Stomach (tissue), 8 donors: ENCODE measurements at regions not wholly inside any gene's neighbourhood (a gene's known extent, or its start where the extent isn't known, plus 50 kb on each side); places are given as distances from the start of the nearest gene placed in this dataset.

Source experiments
- DNase-seq, 2 donors: peaks; one replicate each; pipeline versions ENCODE4 v3.0.0 to v3.0.0-alpha.2; 2013 to 2019
- H3K27ac ChIP-seq, 5 donors: fragments of 200-600 bp in 4 of 5; sonication (generic) in 4 of 5; one replicate each; pipeline ENCODE4 v1.5.1; 2013 to 2019; ENCODE audit warnings: mild to moderate bottlenecking in 1 of 5, moderate library complexity in 1 of 5
- H3K27me3 ChIP-seq, 3 donors: fragments of 200-600 bp; sonication (generic); one replicate each; pipeline ENCODE4 v1.5.1; 2017 to 2019; ENCODE audit warnings: mixed run types in 1 of 3
- H3K36me3 ChIP-seq, 4 donors: fragments of 200-600 bp; sonication (generic); 1 replicate in 3 of 4; 2 replicates in 1 of 4; pipeline ENCODE4 v1.5.1; 2016 to 2019
- H3K4me1 ChIP-seq, 4 donors: fragments of 200-600 bp; sonication (generic); one replicate each; pipeline ENCODE4 v1.5.1; 2016 to 2019
- H3K4me3 ChIP-seq, 4 donors: fragments of 200-600 bp; sonication (generic) in 3 of 4; one replicate each; pipeline ENCODE4 v1.5.1; 2016 to 2019; ENCODE audit warnings: mild to moderate bottlenecking in 1 of 4
- H3K9me3 ChIP-seq, 4 donors: fragments of 200-600 bp; sonication (generic); one replicate each; pipeline ENCODE4 v1.5.1; 2016 to 2019
- EP300 ChIP-seq: sonication (generic); formaldehyde crosslinking; IDR thresholded peaks from one replicate; pipeline ENCODE4 v1.6.1; 2017; ENCODE audit warnings: antibody characterized with exemption
- POLR2A ChIP-seq, 4 donors: fragments of 450-650 bp; IDR thresholded peaks; one replicate each; pipeline ENCODE4 v1.6.1; 2016; ENCODE audit warnings: antibody characterized with exemption in 4 of 4, control low read depth in 2 of 4, mild to moderate bottlenecking in 1 of 4, moderate library complexity in 1 of 4
- POLR2AphosphoS5 ChIP-seq, 3 donors: sonication (generic); formaldehyde crosslinking; IDR thresholded peaks; one replicate each; pipeline ENCODE4 v1.6.1; 2016; ENCODE audit warnings: antibody characterized with exemption in 3 of 3
- WGBS, 5 donors: extraction: QIAGEN DNeasy Blood & Tissue Kit in 3 of 5; methylation state at CpG; one replicate each; pipeline versions ENCODE4 v1.1.5 to v1.1.7; 2013 to 2018; 5-methylcytosine and 5-hydroxymethylcytosine counted together
- intact Hi-C: fragments of 100-400 bp; cut with DNase I; formaldehyde crosslinking; loops from one replicate; pipeline ENCODE4 v1.15.1; 2023; ENCODE audit warnings: low total_unique reads
- TF ChIP-seq, protein P1 (sequence below), 7 experiments: fragments of 450-650 bp in 4 of 7; fragments of 200-600 bp in 3 of 7; sonication (generic) in 3 of 7; IDR thresholded peaks; one replicate each; pipeline ENCODE4 v1.5.1; 2016 to 2019; ENCODE audit warnings: antibody characterized with exemption in 7 of 7, control low read depth in 2 of 7, mild to moderate bottlenecking in 1 of 7
- donor health status: healthy with polysubstance abuse.
- donor health status: Bipolar disorder and iron deficiency.
- donor health status: healthy.

DNA sequence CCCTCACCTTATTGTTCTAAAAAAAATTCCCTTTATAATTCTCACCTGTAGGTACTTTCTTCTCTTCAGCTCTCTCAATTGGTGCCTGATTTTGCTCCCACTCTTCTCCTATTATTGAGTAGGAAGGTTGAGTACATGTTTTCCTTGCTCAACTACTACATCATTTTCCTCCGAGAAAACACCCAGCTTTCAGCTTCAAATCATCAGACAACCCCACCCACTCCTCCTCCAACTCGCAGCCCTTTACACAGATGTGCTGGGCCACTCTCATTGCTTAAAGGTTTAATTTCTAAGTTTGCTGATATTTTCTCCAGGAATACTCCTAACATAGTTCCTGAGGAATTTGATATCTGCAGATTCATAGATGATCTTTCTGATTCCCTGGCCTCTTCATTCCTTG lies 734.4 kb upstream of the ZEB2 start:
- Histone ChIP-seq H3K4me3 (no peak overlapping the region), H3K4me1 (peaks cover 0 to 7% (median 0%) of the 10 kb centered on the region in 4 donors), H3K9me3 (no peaks in the 10 kb centered on the region), H3K27me3 (no peaks in the 10 kb centered on the region), H3K36me3 (no peaks in the 10 kb centered on the region), H3K27ac (peak overlapping the region in 1 of 5 donors; percentile 37)
- no peak for DNase-seq
- intact Hi-C loops, result no loop called here
- TF ChIP-seq, protein P1, sequence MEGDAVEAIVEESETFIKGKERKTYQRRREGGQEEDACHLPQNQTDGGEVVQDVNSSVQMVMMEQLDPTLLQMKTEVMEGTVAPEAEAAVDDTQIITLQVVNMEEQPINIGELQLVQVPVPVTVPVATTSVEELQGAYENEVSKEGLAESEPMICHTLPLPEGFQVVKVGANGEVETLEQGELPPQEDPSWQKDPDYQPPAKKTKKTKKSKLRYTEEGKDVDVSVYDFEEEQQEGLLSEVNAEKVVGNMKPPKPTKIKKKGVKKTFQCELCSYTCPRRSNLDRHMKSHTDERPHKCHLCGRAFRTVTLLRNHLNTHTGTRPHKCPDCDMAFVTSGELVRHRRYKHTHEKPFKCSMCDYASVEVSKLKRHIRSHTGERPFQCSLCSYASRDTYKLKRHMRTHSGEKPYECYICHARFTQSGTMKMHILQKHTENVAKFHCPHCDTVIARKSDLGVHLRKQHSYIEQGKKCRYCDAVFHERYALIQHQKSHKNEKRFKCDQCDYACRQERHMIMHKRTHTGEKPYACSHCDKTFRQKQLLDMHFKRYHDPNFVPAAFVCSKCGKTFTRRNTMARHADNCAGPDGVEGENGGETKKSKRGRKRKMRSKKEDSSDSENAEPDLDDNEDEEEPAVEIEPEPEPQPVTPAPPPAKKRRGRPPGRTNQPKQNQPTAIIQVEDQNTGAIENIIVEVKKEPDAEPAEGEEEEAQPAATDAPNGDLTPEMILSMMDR (IDR thresholded peaks at IDR 0.05), result no peak
- TF ChIP-seq EP300 (no peak), POLR2A (IDR thresholded peaks at IDR 0.05) (no peak), POLR2AphosphoS5 (IDR thresholded peaks at IDR 0.05) (no peak)
- WGBS, 5 donors, result 84 to 94% (median 87%) methylated on average over 2 of the region's 2 CpGs

DNA sequence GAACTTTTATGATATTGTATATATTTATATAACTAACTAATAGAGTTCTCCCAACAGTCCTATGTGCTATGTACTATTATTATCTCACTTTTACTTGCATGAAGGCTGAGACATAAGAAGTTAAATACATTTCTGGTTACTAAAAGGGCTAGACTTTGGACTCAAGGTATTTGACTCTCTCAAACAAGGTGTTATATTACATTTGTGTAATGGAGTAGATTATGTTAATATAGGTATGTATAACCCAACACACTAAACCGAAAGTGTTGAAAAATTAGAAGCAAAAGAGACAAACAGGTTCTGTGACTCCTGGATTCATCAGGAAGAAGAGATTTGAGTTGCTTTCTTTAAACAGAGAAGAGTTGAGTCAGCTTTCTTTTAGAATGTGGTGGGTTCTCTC lies 733.6 kb upstream of the ZEB2 start:
- no peak for TF ChIP-seq POLR2AphosphoS5 (IDR thresholded peaks at IDR 0.05)
- TF ChIP-seq POLR2A (IDR thresholded peaks at IDR 0.05), result no peak
- no peak for TF ChIP-seq EP300
- TF ChIP-seq, protein P1 (IDR thresholded peaks at IDR 0.05), result no peak
- peak in 1 of 2 donors; percentile 79 for DNase-seq
- Histone ChIP-seq H3K4me1 (peaks cover 0 to 7% (median 0%) of the 10 kb centered on the region in 4 donors), H3K27me3 (no peaks in the 10 kb centered on the region), H3K9me3 (no peaks in the 10 kb centered on the region), H3K4me3 (no peak overlapping the region), H3K36me3 (no peaks in the 10 kb centered on the region), H3K27ac (peak overlapping the region in 2 of 5 donors; percentile 37 to 48)
- 17 to 65% (median 38%) methylated on average over 1 of the region's 1 CpG for WGBS, 5 donors
- intact Hi-C loops, result no loop called here

- Histone ChIP-seq H3K9me3 (no peaks in the 10 kb centered on the region), H3K36me3 (no peaks in the 10 kb centered on the region), H3K27me3 (no peaks in the 10 kb centered on the region), H3K4me3 (no peak overlapping the region), H3K27ac (no peak overlapping the region), H3K4me1 (peaks cover 0 to 12% (median 5%) of the 10 kb centered on the region in 4 donors)
- 34 to 51% (median 43%) methylated on average over 4 of the region's 4 CpGs for WGBS, 5 donors
- TF ChIP-seq, protein P1 (IDR thresholded peaks at IDR 0.05), result no peak
- TF ChIP-seq POLR2AphosphoS5 (IDR thresholded peaks at IDR 0.05) (no peak), EP300 (no peak), POLR2A (IDR thresholded peaks at IDR 0.05) (no peak)
- intact Hi-C loops, result no loop called here
- no peak for DNase-seq
These were observed 725.5 kb upstream of the ZEB2 start for GRCh38 chr2:145245268-145245870.

GRCh38 chr2:145235312-145235711 lies 715.4 kb upstream of the ZEB2 start:
- 83 to 95% (median 91%) methylated on average over 2 of the region's 2 CpGs for WGBS, 5 donors
- no peak for DNase-seq
- no peak overlapping the region for H3K4me3 ChIP-seq
- H3K27ac ChIP-seq, result no peak overlapping the region
- no peaks in the 10 kb centered on the region for H3K36me3 ChIP-seq
- intact Hi-C loops, result no loop called here
- no peaks in the 10 kb centered on the region for H3K9me3 ChIP-seq
- TF ChIP-seq, protein P1 (IDR thresholded peaks at IDR 0.05), result no peak
- TF ChIP-seq POLR2A (IDR thresholded peaks at IDR 0.05) (no peak), EP300 (no peak), POLR2AphosphoS5 (IDR thresholded peaks at IDR 0.05) (no peak)
- no peaks in the 10 kb centered on the region for H3K4me1 ChIP-seq
- no peaks in the 10 kb centered on the region for H3K27me3 ChIP-seq
